Dedifferentiated amniotic fluid mesenchymal stem cell (primary cell): ENCODE measurements at regions not wholly inside any gene's neighbourhood (a gene's known extent, or its start where the extent isn't known, plus 50 kb on each side); places are given as distances from the start of the nearest gene placed in this dataset.
"Not testable (repeated sequence)": the region's sequence is repeated elsewhere in the genome, so short reads cannot be mapped to it uniquely, and the experiment has no call there.

Source experiments
- DNase-seq: peaks from one replicate; pipeline ENCODE4 v3.0.0-alpha.2; 2016; ENCODE audit errors: extremely low spot score

- no peak for DNase-seq
Observed at GRCh38 chr1:96492236-96492635, 229.3 kb upstream of the PTBP2 start.

- DNase-seq, result no peak
Observed at GRCh38 chr1:96498744-96499340, 222.7 kb upstream of the PTBP2 start.

DNA sequence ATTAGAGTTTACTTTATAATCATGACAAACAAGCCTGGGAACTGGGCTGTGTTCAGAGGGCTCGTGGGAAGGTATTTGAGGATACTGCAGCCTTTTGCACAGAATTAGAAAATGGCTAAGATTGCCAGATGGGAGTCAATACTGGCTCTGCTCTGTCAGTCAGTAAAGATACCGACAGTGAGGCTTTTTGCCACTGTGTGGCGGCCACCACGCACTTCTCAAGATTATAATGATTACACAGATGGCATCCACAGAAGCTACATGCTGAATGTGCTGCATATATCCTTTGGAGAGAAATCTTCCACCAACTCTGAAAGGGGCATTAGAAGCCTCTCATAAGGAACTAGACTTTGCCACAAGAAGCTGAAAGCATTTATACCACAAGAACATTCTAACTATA lies 213.4 kb upstream of the PTBP2 start:
- DNase-seq, result no peak

GRCh38 chr1:96509339-96509738 lies 212.2 kb upstream of the PTBP2 start:
- no peak for DNase-seq

- DNase-seq, result no peak
Observed at GRCh38 chr1:96509951-96510350, 211.6 kb upstream of the PTBP2 start.

GRCh38 chr1:96510391-96510790 lies 211.2 kb upstream of the PTBP2 start:
- DNase-seq, result no peak

- no peak for DNase-seq
Observed at GRCh38 chr1:96510911-96511310, 210.7 kb upstream of the PTBP2 start.

- DNase-seq, result no peak
Observed at GRCh38 chr1:96513136-96513535, 208.4 kb upstream of the PTBP2 start.

DNA sequence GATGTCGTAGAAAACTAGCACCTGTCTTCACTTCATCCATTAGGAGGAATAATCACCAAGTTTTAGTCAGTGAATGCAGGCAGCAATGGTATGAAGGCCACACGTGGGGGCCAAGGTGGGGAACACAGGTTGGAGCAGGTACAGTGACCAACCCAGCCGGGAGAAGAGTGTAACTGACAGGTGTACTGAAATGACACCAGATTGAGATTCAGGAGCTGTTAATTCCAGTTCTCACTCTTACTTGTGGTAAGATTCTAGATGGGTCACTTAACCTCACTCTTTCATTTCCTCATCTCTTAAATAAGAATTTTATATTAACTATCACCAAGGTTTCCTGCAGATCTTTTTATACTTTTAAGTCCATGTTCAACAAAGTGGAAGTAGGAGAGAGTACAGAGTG lies 206.2 kb upstream of the PTBP2 start:
- no peak for DNase-seq

GRCh38 chr1:96515925-96516324 lies 205.7 kb upstream of the PTBP2 start:
- no peak for DNase-seq

DNA sequence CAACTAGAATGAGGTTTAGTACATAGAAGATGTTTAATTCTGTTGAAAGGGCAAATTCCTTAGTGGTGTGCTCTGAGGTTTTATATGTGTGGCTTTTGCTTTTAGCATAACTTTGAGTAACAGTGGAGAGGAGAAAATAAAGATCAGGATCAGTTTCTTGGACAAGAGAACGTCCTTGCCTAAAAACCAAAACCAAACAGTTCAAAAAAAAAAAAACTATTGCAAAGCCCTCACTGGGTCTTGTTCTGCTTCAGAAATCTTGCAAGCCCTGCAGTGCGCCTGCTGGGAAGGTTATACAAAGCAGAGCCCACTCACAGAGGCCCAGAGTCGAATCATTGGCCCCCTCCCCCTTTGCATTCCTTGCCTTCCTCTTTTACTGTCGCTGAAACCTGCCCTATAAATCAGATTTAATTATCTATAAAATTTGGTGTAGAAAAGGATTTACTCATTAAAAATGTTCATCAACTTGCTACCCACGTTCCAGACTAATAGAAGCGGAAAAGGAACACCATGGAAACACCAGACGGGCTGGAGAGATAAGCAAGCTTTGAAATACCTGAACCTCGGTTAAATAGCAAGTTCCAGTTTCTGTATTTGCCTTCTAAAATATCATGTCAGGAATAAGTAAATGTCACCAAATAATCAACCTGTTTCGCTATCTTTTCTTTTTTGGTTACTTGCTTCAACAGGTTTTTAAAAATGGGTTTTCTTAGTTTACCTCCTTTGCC lies 201.6 kb upstream of the PTBP2 start:
- no peak for DNase-seq

DNA sequence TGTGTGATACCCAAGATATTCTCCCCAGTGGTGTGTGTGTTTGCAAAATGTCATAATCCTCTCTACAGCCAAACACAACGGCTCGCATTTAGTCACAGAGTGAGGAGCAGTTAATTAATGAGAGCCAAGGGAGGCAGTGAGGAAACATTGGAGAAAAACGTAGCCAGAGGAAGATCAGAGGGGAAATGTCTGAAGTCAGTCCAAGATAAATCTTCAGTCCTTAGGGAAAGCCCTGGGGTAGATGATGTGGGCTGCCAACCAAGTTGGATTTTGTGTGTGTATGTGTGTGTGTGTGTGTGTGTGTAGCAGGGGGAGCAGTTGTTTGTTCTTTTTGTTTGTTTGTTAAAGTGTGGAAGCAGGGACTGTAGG lies 201.0 kb upstream of the PTBP2 start:
- no peak for DNase-seq

GRCh38 chr1:96521010-96521409 lies 200.6 kb upstream of the PTBP2 start:
- DNase-seq, result no peak

- no peak for DNase-seq
Observed at GRCh38 chr1:96521994-96522760, 199.4 kb upstream of the PTBP2 start.

- no peak for DNase-seq
Observed at GRCh38 chr1:96522927-96523326, 198.7 kb upstream of the PTBP2 start.

DNA sequence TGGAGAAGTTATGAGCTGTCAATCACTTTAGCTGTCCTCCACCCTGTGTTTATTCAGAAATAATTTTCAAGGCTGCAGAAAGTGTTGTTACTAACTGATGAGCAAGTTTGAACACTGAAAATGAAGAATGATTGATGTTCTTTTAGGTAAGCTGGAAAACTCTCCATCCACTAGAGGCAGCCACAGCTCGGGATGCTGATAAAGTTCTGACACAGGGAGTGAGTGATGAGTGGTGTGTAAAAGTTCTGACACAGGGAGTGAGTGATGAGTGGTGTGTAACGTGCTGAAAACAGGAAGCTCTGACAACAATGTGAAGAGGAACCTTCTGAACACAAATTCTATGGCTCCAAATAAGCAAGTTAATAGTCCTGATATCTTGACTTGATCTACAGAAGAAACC lies 197.5 kb upstream of the PTBP2 start:
- no peak for DNase-seq

GRCh38 chr1:96525657-96526557 lies 195.7 kb upstream of the PTBP2 start:
- DNase-seq, result no peak

GRCh38 chr1:96528672-96529071 lies 192.9 kb upstream of the PTBP2 start:
- DNase-seq, result not testable (repeated sequence)

GRCh38 chr1:96533820-96534219 lies 187.8 kb upstream of the PTBP2 start:
- DNase-seq, result no peak

DNA sequence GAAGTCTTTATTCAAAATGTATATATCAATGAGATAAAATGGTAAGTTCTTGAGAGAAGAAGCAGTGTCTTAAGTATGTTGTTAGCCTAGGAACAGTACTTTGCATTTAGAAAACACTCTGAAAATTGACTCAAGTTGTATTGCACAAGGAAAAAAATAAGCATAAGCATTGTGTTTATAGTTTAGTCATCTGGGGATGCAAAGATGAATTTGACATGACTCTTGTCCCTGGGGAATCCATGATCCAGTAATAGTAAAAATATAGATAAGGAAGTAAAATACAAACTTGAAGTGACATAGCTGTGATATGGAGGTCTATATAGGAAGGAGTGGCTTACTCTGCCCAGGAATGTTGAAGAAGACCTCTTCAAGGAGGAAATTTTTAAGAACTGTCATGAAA lies 185.0 kb upstream of the PTBP2 start:
- no peak for DNase-seq

DNA sequence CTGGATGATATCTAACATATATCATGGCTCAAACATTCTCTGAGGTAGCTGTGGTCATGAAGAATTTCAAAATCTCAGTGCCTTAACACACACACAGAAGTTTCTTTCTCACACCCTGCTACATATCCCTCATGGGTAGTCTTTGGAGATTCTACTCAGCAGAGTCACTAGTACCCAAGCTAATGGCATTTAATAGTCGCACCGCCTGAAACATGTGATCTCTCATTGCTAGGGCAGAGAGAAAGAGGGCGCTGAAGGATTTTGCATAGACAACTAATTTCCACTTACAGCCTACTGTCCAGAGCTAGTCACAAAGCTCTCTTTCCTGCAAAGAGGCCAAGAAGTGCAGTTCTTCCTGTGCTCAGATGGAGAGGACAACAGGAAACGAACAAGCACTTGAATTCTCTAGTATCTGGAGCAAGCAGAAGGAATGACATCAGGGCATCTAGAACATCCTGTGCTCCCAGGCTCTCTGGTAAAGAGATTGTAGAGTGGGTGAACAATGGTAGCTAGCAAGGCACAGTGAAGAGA lies 183.4 kb upstream of the PTBP2 start:
- DNase-seq, result peak; percentile 31

GRCh38 chr1:96538883-96539282 lies 182.7 kb upstream of the PTBP2 start:
- peak; percentile 93 for DNase-seq
